GM18517 (cell line): ENCODE measurements at regions not wholly inside any gene's neighbourhood (a gene's known extent, or its start where the extent isn't known, plus 50 kb on each side); places are given as distances from the start of the nearest gene placed in this dataset.

Experiments
- ATAC-seq: cut with Tn5 transposase; IDR thresholded peaks from one replicate; pipeline ENCODE4 v1.9.1; 2021; ENCODE audit warnings: mild to moderate bottlenecking, moderate library complexity; ENCODE audit not compliant: unreplicated experiment

DNA sequence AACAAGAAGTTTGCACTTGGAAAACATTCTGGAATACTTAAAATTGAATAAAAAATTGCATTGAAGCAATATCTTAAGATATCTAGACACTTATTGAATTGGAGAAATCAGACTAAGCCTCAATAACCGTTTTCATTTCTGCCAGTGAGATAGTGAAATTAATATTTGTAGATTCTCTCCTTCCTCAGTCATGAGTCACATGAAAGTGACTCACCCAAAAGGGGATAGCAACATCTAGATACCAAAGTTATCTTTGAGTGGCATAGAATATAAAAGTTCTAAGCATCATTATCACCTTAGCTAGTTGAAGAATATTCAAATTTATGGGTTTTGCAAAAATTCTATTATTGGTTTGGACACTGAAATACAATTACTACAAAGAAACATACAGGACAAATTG, 614.8 kb upstream of the ZNF717 start:
- ATAC-seq, result no peak

- no peak for ATAC-seq
These were observed 617.6 kb upstream of the ZNF717 start for GRCh38 chr3:76402926-76403325.

DNA sequence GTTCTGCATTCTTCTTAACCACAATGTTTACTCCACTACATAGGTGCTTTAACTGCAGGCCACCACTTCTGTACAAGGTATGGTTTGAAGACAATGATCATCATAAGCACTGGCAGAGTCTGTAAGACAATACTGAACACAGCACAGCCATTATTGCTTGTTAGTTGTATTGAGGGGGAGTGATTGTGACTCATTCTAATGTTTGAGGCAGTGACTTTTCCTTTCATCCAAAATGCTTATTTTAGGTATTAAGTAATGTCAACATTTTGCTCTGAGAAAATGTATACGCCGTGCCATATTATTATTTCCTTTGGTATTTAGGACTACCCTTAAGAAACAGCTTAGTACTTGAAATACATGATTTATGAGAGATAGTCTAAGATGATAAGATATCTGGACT, 618.2 kb upstream of the ZNF717 start:
- ATAC-seq, result no peak

GRCh38 chr3:76405196-76405595, 619.8 kb upstream of the ZNF717 start:
- no peak for ATAC-seq

DNA sequence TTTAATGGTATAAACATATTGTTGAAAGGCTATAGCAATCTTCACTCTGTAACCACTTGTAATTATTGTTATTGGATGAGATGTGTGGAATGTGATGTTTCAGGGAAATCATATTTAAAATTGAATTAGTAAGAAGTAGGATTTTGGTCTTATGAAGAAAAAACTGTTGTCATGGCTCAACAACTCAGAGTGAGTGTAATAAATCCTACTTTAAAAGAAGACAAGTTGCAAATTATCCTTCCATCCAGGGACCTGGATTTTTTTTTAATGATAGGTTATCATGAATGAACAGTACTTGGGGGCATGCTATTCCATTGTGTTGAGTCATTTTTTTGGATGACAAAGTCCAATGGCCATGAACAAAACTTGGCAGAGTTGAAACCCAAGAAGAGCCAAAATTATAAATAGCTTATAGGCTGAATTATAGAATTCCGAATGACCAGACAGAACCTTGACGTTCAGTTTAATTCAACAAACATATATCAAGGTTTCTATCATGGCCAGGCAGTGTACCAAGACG, 625.5 kb upstream of the ZNF717 start:
- no peak for ATAC-seq

DNA sequence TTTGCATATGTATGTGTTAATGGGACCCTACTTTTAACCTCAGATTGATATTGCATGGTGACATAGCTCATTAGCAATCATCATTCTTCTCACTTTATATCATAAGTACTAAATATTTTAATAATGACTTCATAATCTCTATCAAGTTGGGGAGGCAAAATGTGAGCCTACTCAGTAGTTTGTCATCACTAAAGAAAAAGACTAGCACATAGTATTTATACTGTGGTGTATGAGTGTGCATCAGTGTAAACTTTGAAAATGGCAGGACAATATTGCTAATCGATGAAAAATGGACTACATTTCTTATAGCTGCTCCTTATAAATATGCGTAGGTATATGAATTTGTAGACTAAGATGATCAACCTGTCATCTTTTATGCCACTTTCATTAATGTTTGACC, 624.5 kb upstream of the ROBO2 start:
- no peak for ATAC-seq

GRCh38 chr3:76429581-76430177, 610.2 kb upstream of the ROBO2 start:
- ATAC-seq, result no peak

GRCh38 chr3:76432396-76432795, 607.5 kb upstream of the ROBO2 start:
- no peak for ATAC-seq

- no peak for ATAC-seq
These were observed 603.0 kb upstream of the ROBO2 start for GRCh38 chr3:76436894-76437293.

DNA sequence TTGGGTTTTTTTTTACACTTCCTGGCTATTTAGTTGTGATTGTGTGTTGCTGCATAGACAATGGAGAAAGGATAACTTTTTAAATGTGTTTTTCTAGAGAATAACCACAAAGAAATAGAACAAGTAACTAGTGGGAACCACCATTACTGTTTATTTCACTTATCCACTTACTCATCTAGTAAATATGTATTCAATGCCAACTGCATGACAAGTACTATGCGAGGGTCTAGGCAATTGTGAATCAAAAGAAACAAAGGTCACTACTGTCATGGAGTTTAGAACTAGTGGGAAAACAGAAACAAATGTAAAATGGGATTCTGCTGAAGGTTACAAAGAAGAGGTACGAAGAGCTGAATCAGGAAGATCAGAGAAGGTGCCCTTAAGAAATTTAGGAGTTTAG, 600.9 kb upstream of the ROBO2 start:
- ATAC-seq, result no peak

DNA sequence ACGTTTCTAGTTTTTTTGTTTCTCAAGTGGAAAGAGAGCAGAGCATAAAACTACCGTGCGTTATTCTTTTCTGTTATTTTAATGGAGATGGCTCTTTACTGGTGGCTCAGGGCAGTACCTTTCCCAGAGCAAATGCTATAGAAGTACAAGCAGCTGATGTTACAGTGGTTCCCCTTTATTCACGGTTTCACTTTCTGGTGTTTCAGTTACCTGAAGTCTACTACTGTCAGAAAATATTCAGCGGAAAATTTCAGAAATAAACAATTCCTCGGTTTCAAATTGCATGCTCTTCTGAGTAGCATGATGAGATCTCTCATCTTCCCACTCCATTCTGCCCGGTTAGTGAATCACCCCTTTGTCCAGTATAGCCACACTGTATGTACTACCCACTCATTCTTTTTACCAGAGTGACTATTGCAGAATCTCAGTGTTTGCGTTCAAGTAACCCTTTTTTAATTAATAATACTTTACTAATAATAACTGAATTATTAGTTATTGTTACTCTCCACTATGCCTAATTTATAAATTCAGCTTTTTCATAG, 597.5 kb upstream of the ROBO2 start:
- no peak for ATAC-seq

GRCh38 chr3:76456322-76456721, 583.6 kb upstream of the ROBO2 start:
- no peak for ATAC-seq

- no peak for ATAC-seq
These were observed 576.4 kb upstream of the ROBO2 start for GRCh38 chr3:76463501-76463900.

DNA sequence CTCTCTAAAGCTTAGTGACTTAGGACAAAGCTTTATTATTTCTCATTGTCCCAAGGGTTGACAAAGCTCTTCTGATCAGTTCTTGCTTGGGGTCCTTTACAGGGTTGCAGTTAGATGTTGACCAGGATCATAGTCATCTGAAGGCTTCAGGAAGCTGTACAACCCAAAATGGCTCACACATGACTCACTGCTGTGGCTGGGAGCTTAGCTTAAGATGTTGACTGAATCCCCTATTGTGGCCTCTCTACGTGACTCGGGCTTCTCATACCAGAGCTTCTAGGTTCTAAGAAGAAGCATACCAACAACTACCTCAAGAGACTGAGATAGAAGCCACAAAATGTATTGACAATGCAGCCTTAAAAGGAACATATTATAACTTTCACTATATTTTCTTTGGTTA, 569.6 kb upstream of the ROBO2 start:
- no peak for ATAC-seq

DNA sequence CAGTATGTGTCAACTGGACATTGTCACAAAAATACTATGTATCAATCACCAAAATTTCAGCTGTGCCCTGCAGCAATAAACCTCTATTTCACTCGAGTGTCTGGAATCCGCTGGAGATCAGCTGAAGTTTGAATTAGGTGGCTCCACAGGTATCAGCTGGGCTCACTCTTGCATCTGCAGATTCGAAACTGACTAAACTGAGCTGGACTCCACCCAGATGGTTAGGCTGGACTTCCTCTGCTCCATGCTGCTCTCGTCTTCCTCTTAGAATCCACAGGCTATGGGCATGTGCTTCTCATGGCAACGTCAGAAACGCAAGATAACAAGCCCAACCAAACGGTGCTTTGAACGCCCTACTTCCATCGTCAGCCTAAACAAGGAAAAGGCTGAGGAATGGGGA, 565.3 kb upstream of the ROBO2 start:
- ATAC-seq, result no peak

GRCh38 chr3:76479161-76479650, 560.7 kb upstream of the ROBO2 start:
- no peak for ATAC-seq

DNA sequence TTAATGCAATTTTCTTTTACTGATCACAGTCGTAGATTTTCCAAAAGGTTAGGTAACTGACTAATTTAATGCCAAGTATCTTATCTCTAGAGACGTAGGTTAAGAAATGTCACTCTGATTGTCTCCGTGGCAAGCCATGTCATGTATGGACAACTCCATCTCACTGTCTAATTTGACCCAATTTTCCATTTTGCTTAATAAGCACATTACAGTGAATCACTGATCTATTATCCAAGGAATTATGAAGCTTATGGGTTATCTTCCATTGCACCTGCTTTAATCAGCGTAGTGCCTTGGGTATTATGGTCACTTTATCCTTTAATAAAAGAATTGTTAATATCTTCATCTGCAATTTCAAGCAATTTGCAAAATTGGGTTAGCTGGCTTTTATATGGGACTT, 557.4 kb upstream of the ROBO2 start:
- ATAC-seq, result no peak

GRCh38 chr3:76487446-76487845, 552.5 kb upstream of the ROBO2 start:
- no peak for ATAC-seq

DNA sequence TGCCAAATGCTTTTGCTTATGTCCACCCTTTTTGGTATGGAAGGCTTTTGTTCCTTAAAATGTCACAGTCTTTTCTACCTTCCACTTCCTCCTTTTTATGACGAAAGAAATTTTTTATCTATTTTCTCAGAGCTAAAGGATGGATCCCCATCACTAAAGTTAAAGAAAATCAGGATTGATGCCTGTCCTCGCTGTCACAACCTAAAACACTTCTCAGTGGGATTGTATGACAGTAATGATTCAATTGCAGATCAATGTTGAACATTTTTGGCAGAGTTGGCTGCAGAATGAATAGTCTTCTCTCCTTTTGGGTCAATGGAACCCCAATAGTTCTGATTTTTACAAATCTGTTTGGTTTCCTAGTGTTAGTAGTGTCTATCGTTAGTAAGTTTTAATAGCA, 549.8 kb upstream of the ROBO2 start:
- no peak for ATAC-seq

DNA sequence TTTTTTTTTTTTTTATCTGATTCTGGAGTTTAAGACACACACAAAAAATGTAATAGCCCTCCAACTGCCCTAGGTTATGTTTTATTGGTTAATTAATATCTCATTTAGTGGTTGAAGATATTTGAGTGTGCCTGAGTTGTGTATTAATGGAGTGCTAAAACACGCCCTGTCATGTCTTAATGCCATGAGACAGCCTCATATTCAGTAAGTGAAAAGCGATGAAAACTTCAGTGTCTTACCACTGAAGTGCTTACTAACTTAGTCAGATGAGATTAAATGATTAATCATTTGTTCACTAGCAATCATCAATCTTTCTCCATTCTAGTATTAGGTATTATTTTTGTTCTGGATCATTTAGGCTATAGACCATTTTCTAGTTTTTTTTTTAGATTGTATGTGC, 544.7 kb upstream of the ROBO2 start:
- ATAC-seq, result no peak

- ATAC-seq, result no peak
These were observed 542.3 kb upstream of the ROBO2 start for GRCh38 chr3:76497636-76498035.

- ATAC-seq, result no peak
These were observed 539.1 kb upstream of the ROBO2 start for GRCh38 chr3:76500746-76501275.

DNA sequence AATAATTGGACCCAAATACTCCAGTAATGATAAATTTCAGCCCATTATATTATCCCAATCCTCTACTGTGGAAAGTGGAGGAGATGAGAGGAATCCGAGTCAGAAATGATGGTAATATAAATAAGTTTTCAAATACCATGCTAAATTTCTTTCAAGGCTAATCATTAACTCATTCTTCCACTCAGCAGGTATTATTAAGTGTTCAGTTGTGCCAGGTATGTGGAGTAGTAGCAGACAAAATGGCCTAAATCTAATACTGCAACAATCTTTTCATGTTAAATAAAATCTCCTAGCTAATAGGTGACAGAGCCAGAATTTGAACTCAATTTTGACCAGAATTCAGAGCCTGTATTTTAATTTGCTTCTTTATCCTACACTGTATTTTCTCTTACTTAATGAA, 538.6 kb upstream of the ROBO2 start:
- no peak for ATAC-seq
